ENCODE measurements at regions not wholly inside any gene's neighbourhood (a gene's known extent, or its start where the extent isn't known, plus 50 kb on each side); places are given as distances from the start of the nearest gene placed in this dataset.

- Histone ChIP-seq H3K9me1 (replicated peaks; ENCODE audit: control insufficient read depth, extremely low read depth, insufficient read depth, low read length) (no peaks in the 10 kb centered on the region), H3K9me3 (replicated peaks; ENCODE audit: control insufficient read depth, insufficient read depth, low read length) (no peaks in the 10 kb centered on the region), H3K27me3 (ENCODE audit: control insufficient read depth in 2 of 2, insufficient read depth in 2 of 2, low read length in 2 of 2) (no peaks in the 10 kb centered on the region), H3K4me2 (ENCODE audit: insufficient read depth, low read length) (peak overlapping the region; percentile 68), H3K4me1 (ENCODE audit: control insufficient read depth, extremely low read depth, insufficient read depth, low read length) (peaks cover 57% of the 10 kb centered on the region), H3K9ac (replicated peaks; ENCODE audit: extremely low read depth, insufficient read depth, low read length) (peak overlapping the region; percentile 86), H3K4me3 (replicated peaks in 1 of 3; ENCODE audit: insufficient read depth in 1 of 3, low read depth in 1 of 3, low read length in 3 of 3) (peak overlapping the region in 2 of 3 experiments; percentile 13 to 46), H3K27ac (ENCODE audit: insufficient read depth, low read depth, low read length) (peak overlapping the region; percentile 90), H4K20me1 (replicated peaks; ENCODE audit: control insufficient read depth, extremely low read depth, insufficient read depth, low read length) (no peaks in the 10 kb centered on the region), H2AFZ (ENCODE audit: low read depth, low read length) (peak overlapping the region; percentile 58), H3K36me3 (ENCODE audit: control insufficient read depth in 2 of 2, extremely low read depth in 1 of 2, insufficient read depth in 2 of 2, low read length in 2 of 2) (no peaks in the 10 kb centered on the region), H3K79me2 (ENCODE audit: control insufficient read depth, insufficient read depth, low read length) (no peaks in the 10 kb centered on the region)
- BruUV-seq (replicated peaks), result no TSS peak
- ChIA-PET CTCF (interaction anchor here (0.9 to 1.7 kb wide), 11 partner anchors 10 to 475 kb away, joined by 3 to 12 read pairs (median 4); no protein-coding TSS in a partner anchor), POLR2A (interaction anchor here (1.0 to 1.1 kb wide), 2 partner anchors 22 to 36 kb away, joined by 3 to 4 read pairs; no protein-coding TSS in a partner anchor)
- DNase-seq (ENCODE audit: low read depth, low spot score) (peak; percentile 78), FAIRE-seq (peak; percentile 75)
- dilution Hi-C loops (cut with MboI; ENCODE audit: extremely low pct_ligation_motif_present, low sequenced_read_pairs) (no loop called here), intact Hi-C loops (cut with micrococcal nuclease) (loop anchor here (1.0 kb wide), 4 partner anchors 19 to 214 kb away; no protein-coding TSS in a partner anchor)
- no peak for TF ChIP-seq CTCF (IDR thresholded peaks at IDR 0.05; ENCODE audit: extremely low read depth in 1 of 2, insufficient read depth in 1 of 2, low read depth in 1 of 2, low read length in 2 of 2)
- TF ChIP-seq MAX (IDR thresholded peaks at IDR 0.05; ENCODE audit: insufficient read depth, insufficient read length), result no peak
- TF ChIP-seq MYC (IDR thresholded peaks at IDR 0.05; ENCODE audit: low read depth, low read length), result no peak
- no peak for TF ChIP-seq EZH2 (IDR thresholded peaks at IDR 0.05; ENCODE audit: borderline replicate concordance, low read depth, low read length, severe bottlenecking)
- TF ChIP-seq POLR2AphosphoS5 (IDR thresholded peaks at IDR 0.05; ENCODE audit: insufficient read depth, low read depth, low read length), result no peak
- TF ChIP-seq JUN (IDR thresholded peaks at IDR 0.05; ENCODE audit: borderline replicate concordance, insufficient read depth, insufficient read length, low read depth), result peak; percentile 47
- TF ChIP-seq POLR2A (IDR thresholded peaks at IDR 0.05; ENCODE audit: low read depth, low read length), result peak; percentile 50
- no peak for TF ChIP-seq GATA2 (IDR thresholded peaks at IDR 0.05; ENCODE audit: insufficient read depth, insufficient read length, low read depth, low read length)
- peak; percentile 35 for TF ChIP-seq FOS (IDR thresholded peaks at IDR 0.05; ENCODE audit: borderline replicate concordance, insufficient read depth, low read length)
Observed at GRCh38 chr12:65612440-65612839, 211.8 kb upstream of the HMGA2 start.
